ENCODE measurements at regions not wholly inside any gene's neighbourhood (a gene's known extent, or its start where the extent isn't known, plus 50 kb on each side); places are given as distances from the start of the nearest gene placed in this dataset.
"Not testable (repeated sequence)": the region's sequence is repeated elsewhere in the genome, so short reads cannot be mapped to it uniquely, and the experiment has no call there.

- intact Hi-C loops (cut with DNase I, micrococcal nuclease) = no loop called here
- H3K27ac Mint-ChIP-seq = no peak overlapping the region
- no peaks in the 10 kb centered on the region for H3K36me3 Mint-ChIP-seq (ENCODE audit: low read depth)
- H3K9me3 Mint-ChIP-seq (ENCODE audit: low read depth) = no peaks in the 10 kb centered on the region
- no peak overlapping the region for H3K4me3 Mint-ChIP-seq
- H3K4me1 Mint-ChIP-seq = peaks cover 2% of the 10 kb centered on the region
- H3K27me3 Mint-ChIP-seq = peaks cover 12% of the 10 kb centered on the region
- ATAC-seq (no peak), DNase-seq (no peak)
- POLR2A ChIA-PET = no interaction called here
- CTCF ChIA-PET = no interaction called here
Measured at GRCh38 chr10:78217336-78217735, 183.7 kb downstream of the RPS24 start.

GRCh38 chr10:78218798-78219490 is 185.3 kb downstream of the RPS24 start:
- Mint-ChIP-seq H3K27ac (no peak overlapping the region), H3K36me3 (ENCODE audit: low read depth) (no peaks in the 10 kb centered on the region), H3K4me1 (peaks cover 2% of the 10 kb centered on the region), H3K27me3 (peaks cover 12% of the 10 kb centered on the region), H3K9me3 (ENCODE audit: low read depth) (no peaks in the 10 kb centered on the region), H3K4me3 (no peak overlapping the region)
- ATAC-seq = no peak
- POLR2A ChIA-PET = no interaction called here
- CTCF ChIA-PET = interaction anchor here (0.5 to 1.1 kb wide), 2 partner anchors 170 to 172 kb away, joined by 3 read pairs; no protein-coding TSS in a partner anchor
- intact Hi-C loops (cut with DNase I, micrococcal nuclease) = no loop called here
- no peak for DNase-seq

DNA sequence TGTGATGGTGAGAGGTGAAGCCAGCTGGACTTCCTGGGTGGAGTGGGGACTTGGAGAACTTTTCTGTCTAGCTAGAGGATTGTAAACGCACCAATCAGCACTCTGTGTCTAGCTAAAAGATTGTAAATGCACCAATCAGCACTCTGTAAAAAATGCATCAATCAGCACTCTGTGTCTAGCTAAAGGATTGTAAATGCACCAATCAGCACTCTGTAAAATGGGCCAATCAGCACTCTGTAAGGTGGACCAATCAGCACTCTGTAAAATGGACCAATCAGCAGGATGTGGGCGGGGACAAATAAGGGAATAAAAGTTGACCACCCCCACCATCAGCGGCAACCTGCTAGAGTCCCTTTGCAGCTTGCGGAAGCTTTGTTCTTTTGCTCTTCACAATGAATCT is 185.9 kb downstream of the RPS24 start:
- H3K9me3 Mint-ChIP-seq (ENCODE audit: low read depth); H3K36me3 Mint-ChIP-seq (ENCODE audit: low read depth); H3K27ac Mint-ChIP-seq; DNase-seq; ATAC-seq; CTCF ChIA-PET; intact Hi-C loops (cut with DNase I, micrococcal nuclease); H3K4me1 Mint-ChIP-seq; H3K4me3 Mint-ChIP-seq; POLR2A ChIA-PET: not testable (repeated sequence)
- H3K27me3 Mint-ChIP-seq = peaks cover 12% of the 10 kb centered on the region

DNA sequence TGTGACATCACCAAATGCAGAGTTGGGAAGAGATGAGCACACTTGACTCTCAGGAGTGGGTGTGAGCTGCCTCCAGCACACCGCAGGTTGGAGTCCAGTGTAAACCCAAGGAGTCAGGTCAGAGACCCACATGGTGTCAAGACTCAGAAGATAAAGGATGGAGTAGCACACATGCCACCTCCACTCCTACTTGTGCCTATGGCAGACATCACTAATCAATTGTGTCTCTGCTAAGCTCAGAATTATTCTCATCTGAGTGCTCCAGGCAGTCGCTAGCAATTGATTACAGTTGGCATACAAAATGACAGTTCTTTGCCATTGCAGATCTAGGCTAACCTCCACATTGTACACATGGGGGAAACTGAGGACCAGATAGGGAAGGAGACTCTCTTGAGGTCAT is 187.1 kb downstream of the RPS24 start:
- H3K27me3 Mint-ChIP-seq = peaks cover 10% of the 10 kb centered on the region
- ChIA-PET CTCF (interaction anchor here (0.7 to 1.2 kb wide), 2 partner anchors 15 to 552 kb away, joined by 4 to 7 read pairs; no protein-coding TSS in a partner anchor), POLR2A (no interaction called here)
- no peak overlapping the region for H3K27ac Mint-ChIP-seq
- H3K4me3 Mint-ChIP-seq = no peak overlapping the region
- ATAC-seq (no peak), DNase-seq (no peak)
- no peaks in the 10 kb centered on the region for H3K36me3 Mint-ChIP-seq (ENCODE audit: low read depth)
- intact Hi-C loops (cut with DNase I, micrococcal nuclease) = no loop called here
- H3K9me3 Mint-ChIP-seq (ENCODE audit: low read depth) = no peaks in the 10 kb centered on the region
- H3K4me1 Mint-ChIP-seq = no peaks in the 10 kb centered on the region

DNA sequence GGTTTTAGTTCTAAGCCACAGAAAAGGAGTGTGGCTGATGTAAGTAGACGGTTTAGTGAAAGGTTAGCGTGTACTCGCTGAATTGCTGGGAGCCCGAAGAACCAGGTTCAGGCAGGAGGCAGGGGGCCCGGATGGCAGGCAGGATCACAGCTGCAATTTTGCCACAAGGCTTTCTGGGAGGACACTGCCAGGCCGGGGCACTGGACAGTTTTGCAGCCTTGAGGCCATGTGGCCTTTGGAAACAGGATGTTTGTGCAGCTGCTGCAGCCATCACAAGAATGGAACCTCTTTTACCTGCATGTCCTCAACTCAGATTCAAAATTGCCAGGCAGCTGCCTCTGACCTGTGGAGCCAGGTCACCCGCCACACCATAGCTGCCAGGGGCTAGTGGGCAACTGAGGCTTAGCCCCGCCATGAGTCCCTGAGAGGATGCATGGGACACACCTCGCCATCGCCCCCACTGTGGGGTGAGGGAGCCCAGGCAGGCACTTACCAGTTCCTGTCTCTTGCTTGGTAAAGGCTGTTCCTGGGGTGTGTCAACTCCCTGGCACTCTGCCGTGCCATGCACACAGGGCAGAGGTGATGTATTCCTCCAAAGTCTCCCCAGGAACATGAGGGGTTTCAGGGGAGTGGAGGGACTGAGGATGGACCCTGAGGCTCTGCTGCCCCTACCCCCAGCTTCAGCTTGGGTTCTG is 188.6 kb downstream of the RPS24 start:
- Mint-ChIP-seq H3K27me3 (peaks cover 4% of the 10 kb centered on the region), H3K4me1 (no peaks in the 10 kb centered on the region), H3K27ac (no peak overlapping the region), H3K4me3 (no peak overlapping the region), H3K36me3 (ENCODE audit: low read depth) (no peaks in the 10 kb centered on the region), H3K9me3 (ENCODE audit: low read depth) (no peaks in the 10 kb centered on the region)
- ATAC-seq (no peak), DNase-seq (no peak)
- CTCF ChIA-PET = interaction anchor here (1.2 kb wide), 1 partner anchor 14 kb away, joined by 4 read pairs; no protein-coding TSS in a partner anchor
- intact Hi-C loops (cut with DNase I, micrococcal nuclease) = no loop called here
- POLR2A ChIA-PET = no interaction called here

DNA sequence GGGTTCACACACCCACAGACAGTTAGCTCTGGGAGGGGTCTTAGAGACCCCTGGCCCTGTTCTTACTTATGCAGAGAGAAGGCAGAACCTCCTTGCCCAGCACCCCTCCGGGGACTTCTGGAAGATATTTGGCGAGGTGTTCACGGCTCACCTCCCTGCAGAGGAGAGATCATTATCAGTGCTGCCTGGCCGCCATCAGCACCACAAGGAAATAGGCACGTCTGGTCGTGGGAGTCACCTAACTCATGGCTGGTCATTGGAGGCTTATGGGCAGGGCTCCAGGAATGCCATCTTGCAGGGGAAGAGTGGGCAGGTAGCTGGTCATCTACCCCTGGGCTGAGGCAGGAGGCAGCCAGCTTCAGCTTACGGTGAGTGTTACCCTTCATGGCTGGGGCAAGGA is 189.4 kb downstream of the RPS24 start:
- ChIA-PET POLR2A (no interaction called here), CTCF (no interaction called here)
- intact Hi-C loops (cut with DNase I, micrococcal nuclease) = no loop called here
- Mint-ChIP-seq H3K4me3 (no peak overlapping the region), H3K27ac (no peak overlapping the region), H3K4me1 (no peaks in the 10 kb centered on the region), H3K9me3 (ENCODE audit: low read depth) (no peaks in the 10 kb centered on the region), H3K27me3 (peaks cover 2% of the 10 kb centered on the region), H3K36me3 (ENCODE audit: low read depth) (no peaks in the 10 kb centered on the region)
- DNase-seq (no peak), ATAC-seq (no peak)

GRCh38 chr10:78224602-78225001 is 190.9 kb downstream of the RPS24 start:
- POLR2A ChIA-PET = no interaction called here
- H3K36me3 Mint-ChIP-seq (ENCODE audit: low read depth) = no peaks in the 10 kb centered on the region
- DNase-seq = no peak
- no peaks in the 10 kb centered on the region for H3K9me3 Mint-ChIP-seq (ENCODE audit: low read depth)
- H3K4me1 Mint-ChIP-seq = no peaks in the 10 kb centered on the region
- H3K4me3 Mint-ChIP-seq = no peak overlapping the region
- intact Hi-C loops (cut with DNase I, micrococcal nuclease) = no loop called here
- no peak for ATAC-seq
- CTCF ChIA-PET = interaction anchor here (0.6 kb wide), 2 partner anchors 417 to 729 kb away, joined by 3 read pairs; no protein-coding TSS in a partner anchor
- peaks cover 2% of the 10 kb centered on the region for H3K27me3 Mint-ChIP-seq
- H3K27ac Mint-ChIP-seq = no peak overlapping the region

DNA sequence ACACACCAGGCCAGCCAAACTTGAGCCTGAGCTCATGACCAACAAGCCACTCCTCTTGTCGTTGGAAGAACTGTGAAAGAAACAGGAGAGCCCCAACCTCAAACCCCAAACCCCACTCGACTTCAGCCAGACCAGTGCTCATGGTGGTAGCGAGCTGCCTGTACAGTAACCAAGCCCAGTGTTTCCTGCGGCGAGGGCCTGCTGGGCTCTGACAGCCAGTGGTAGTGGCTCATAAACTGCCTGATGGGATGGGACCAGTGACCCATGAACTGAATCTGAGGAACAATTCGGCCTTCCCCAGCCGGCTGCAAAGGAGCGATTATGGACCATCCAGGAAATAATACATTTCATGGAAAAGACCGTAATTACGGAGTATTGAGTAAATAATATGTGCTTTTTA is 191.9 kb downstream of the RPS24 start:
- Mint-ChIP-seq H3K4me3 (no peak overlapping the region), H3K9me3 (ENCODE audit: low read depth) (no peaks in the 10 kb centered on the region)

DNA sequence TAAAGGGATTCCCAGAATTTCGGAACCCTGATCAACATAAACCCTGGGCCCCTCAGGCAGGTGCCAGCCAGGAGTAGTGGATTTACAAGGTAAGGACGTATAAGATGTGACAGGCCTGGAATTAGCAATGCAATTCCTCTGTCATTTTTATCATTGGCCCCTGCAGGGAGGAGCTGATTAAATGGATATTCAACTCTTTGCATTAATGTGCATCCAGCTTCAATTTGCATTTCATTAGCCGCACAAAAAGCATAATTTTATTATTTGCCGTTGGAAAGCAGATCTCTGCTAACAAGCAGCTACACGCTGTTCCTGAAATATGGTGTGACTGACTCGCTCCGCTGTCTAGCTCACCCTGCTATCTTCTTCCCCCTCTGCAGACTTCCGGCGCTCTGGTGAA is 195.8 kb downstream of the RPS24 start:
- H3K4me3 Mint-ChIP-seq = no peak overlapping the region

More for the DNA sequence above, 191.9 kb downstream of the RPS24 start:
- Mint-ChIP-seq H3K4me1 (no peaks in the 10 kb centered on the region), H3K27me3 (no peaks in the 10 kb centered on the region), H3K27ac (no peak overlapping the region), H3K36me3 (ENCODE audit: low read depth) (no peaks in the 10 kb centered on the region)
- no peak for DNase-seq
- CTCF ChIA-PET = no interaction called here
- intact Hi-C loops (cut with DNase I, micrococcal nuclease) = no loop called here
- POLR2A ChIA-PET = no interaction called here
- ATAC-seq = no peak

GRCh38 chr10:78229950-78230675 is 196.4 kb downstream of the RPS24 start:
- intact Hi-C loops (cut with DNase I, micrococcal nuclease) = no loop called here
- no peak for ATAC-seq

More for the DNA sequence above, 195.8 kb downstream of the RPS24 start:
- Mint-ChIP-seq H3K4me1 (no peaks in the 10 kb centered on the region), H3K27me3 (no peaks in the 10 kb centered on the region), H3K9me3 (ENCODE audit: low read depth) (no peaks in the 10 kb centered on the region), H3K27ac (no peak overlapping the region), H3K36me3 (ENCODE audit: low read depth) (no peaks in the 10 kb centered on the region)
- intact Hi-C loops (cut with DNase I, micrococcal nuclease) = no loop called here
- DNase-seq (no peak), ATAC-seq (no peak)
- ChIA-PET CTCF (no interaction called here), POLR2A (no interaction called here)

GRCh38 chr10:78231327-78231726 is 197.7 kb downstream of the RPS24 start:
- no peaks in the 10 kb centered on the region for H3K4me1 Mint-ChIP-seq
- DNase-seq = no peak
- CTCF ChIA-PET = interaction anchor here (0.7 to 1.2 kb wide), 2 partner anchors 527 to 964 kb away, joined by 3 to 6 read pairs; no protein-coding TSS in a partner anchor
- H3K36me3 Mint-ChIP-seq (ENCODE audit: low read depth) = no peaks in the 10 kb centered on the region
- no peak for ATAC-seq
- H3K27me3 Mint-ChIP-seq = no peaks in the 10 kb centered on the region
- H3K9me3 Mint-ChIP-seq (ENCODE audit: low read depth) = no peaks in the 10 kb centered on the region
- H3K27ac Mint-ChIP-seq = no peak overlapping the region
- intact Hi-C loops (cut with DNase I, micrococcal nuclease) = no loop called here
- POLR2A ChIA-PET = no interaction called here
- H3K4me3 Mint-ChIP-seq = no peak overlapping the region

More at GRCh38 chr10:78229950-78230675, 196.4 kb downstream of the RPS24 start:
- CTCF ChIA-PET = no interaction called here
- POLR2A ChIA-PET = no interaction called here
- Mint-ChIP-seq H3K9me3 (ENCODE audit: low read depth) (no peaks in the 10 kb centered on the region), H3K36me3 (ENCODE audit: low read depth) (no peaks in the 10 kb centered on the region), H3K4me1 (no peaks in the 10 kb centered on the region), H3K4me3 (no peak overlapping the region), H3K27ac (no peak overlapping the region), H3K27me3 (no peaks in the 10 kb centered on the region)
- no peak for DNase-seq

DNA sequence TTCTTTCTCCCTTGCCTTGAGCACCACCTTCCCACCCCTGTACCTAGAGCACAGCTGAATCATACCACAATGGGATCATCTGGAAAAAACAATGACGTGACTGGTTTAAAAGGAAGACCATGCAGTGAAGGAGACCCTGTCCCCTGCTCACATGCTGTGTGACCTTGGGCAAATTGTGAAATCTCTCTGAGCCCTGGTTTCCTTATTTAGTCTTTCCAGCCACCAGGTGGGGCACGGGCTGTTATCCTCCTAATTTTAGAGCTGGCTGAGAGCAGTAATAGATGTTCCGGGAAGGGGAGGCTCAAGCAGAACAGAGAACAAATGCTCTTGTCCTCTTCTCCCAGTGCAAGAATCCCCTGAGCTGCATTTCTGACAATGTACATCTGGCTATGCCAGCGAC is 198.3 kb downstream of the RPS24 start:
- Mint-ChIP-seq H3K9me3 (ENCODE audit: low read depth) (no peaks in the 10 kb centered on the region), H3K27ac (no peak overlapping the region), H3K4me1 (no peaks in the 10 kb centered on the region), H3K27me3 (no peaks in the 10 kb centered on the region), H3K36me3 (ENCODE audit: low read depth) (no peaks in the 10 kb centered on the region), H3K4me3 (no peak overlapping the region)
- ChIA-PET CTCF (interaction anchor here (0.7 to 1.2 kb wide), 2 partner anchors 526 to 963 kb away, joined by 3 to 6 read pairs; no protein-coding TSS in a partner anchor), POLR2A (no interaction called here)
- no peak for DNase-seq
- intact Hi-C loops (cut with DNase I, micrococcal nuclease) = no loop called here
- ATAC-seq = no peak

Measured in activated CD4-positive, alpha-beta T cell treated with anti-CD3 and anti-CD28 coated beads for 36 hours (primary cell).